Loucy (cell line): ENCODE measurements at regions not wholly inside any gene's neighbourhood (a gene's known extent, or its start where the extent isn't known, plus 50 kb on each side); places are given as distances from the start of the nearest gene placed in this dataset.

Experiments used
- CTCF ChIP-seq: fragments of 200-600 bp; sonication (generic); conservative IDR thresholded peaks from 2 replicates; pipeline ENCODE4 v1.5.1; 2014; ENCODE audit warnings: mild to moderate bottlenecking, antibody characterized with exemption, low read length
- EZH2phosphoT487 ChIP-seq: fragments of 200-600 bp; IDR thresholded peaks from 2 replicates; pipeline ENCODE4 v1.6.1; 2018; ENCODE audit warnings: antibody characterized with exemption, mild to moderate bottlenecking, moderate library complexity, borderline replicate concordance

GRCh38 chr2:58845011-58845410, 603.9 kb upstream of the FANCL start:
- TF ChIP-seq CTCF (no peak), EZH2phosphoT487 (no peak)
